ENCODE measurements at regions not wholly inside any gene's neighbourhood (a gene's known extent, or its start where the extent isn't known, plus 50 kb on each side); places are given as distances from the start of the nearest gene placed in this dataset.

GRCh38 chr5:82839881-82840280, 237.3 kb downstream of the TMEM167A start:
- DNase-seq (ENCODE audit: low spot score) = no peak
- H3K27ac ChIP-seq (ENCODE audit: low read depth in 1 of 2, low read length in 2 of 2) = no peak overlapping the region
- H3K9me3 ChIP-seq (ENCODE audit: control insufficient read depth in 4 of 4, low read length in 3 of 4) = peaks cover 0 to 4% (median 1%) of the 10 kb centered on the region in 4 donors
- no peaks in the 10 kb centered on the region for H3K27me3 ChIP-seq (ENCODE audit: control insufficient read depth in 4 of 4, insufficient read depth in 4 of 4, low read length in 3 of 4)
- H3K4me3 ChIP-seq (ENCODE audit: low read depth in 1 of 3, low read length in 3 of 3) = no peak overlapping the region
- H3K36me3 ChIP-seq (ENCODE audit: control insufficient read depth in 4 of 4, insufficient read depth in 3 of 4, low read depth in 1 of 4, low read length in 3 of 4) = no peaks in the 10 kb centered on the region
- no peak overlapping the region for H3K9ac ChIP-seq (ENCODE audit: low read depth in 1 of 2, low read length in 2 of 2)
- H3K4me1 ChIP-seq (ENCODE audit: control insufficient read depth in 4 of 4, insufficient read depth in 4 of 4, low read length in 3 of 4) = no peaks in the 10 kb centered on the region
- WGBS = 85% methylated on average over 3 of the region's 3 CpGs
- TF ChIP-seq ZBTB33 (IDR thresholded peaks at IDR 0.05) = no peak
- TF ChIP-seq TAF1 (conservative IDR thresholded peaks at IDR 0.05) = no peak

- Histone ChIP-seq H3K27me3 (ENCODE audit: control insufficient read depth in 4 of 4, insufficient read depth in 4 of 4, low read length in 3 of 4) (no peaks in the 10 kb centered on the region), H3K4me1 (ENCODE audit: control insufficient read depth in 4 of 4, insufficient read depth in 4 of 4, low read length in 3 of 4) (no peaks in the 10 kb centered on the region), H3K9ac (ENCODE audit: low read depth in 1 of 2, low read length in 2 of 2) (no peak overlapping the region), H3K36me3 (ENCODE audit: control insufficient read depth in 4 of 4, insufficient read depth in 3 of 4, low read depth in 1 of 4, low read length in 3 of 4) (no peaks in the 10 kb centered on the region), H3K27ac (ENCODE audit: low read depth in 1 of 2, low read length in 2 of 2) (no peak overlapping the region), H3K4me3 (ENCODE audit: low read depth in 1 of 3, low read length in 3 of 3) (no peak overlapping the region), H3K9me3 (ENCODE audit: control insufficient read depth in 4 of 4, low read length in 3 of 4) (peaks cover 0 to 4% (median 1%) of the 10 kb centered on the region in 4 donors)
- DNase-seq (ENCODE audit: low spot score) = no peak
- TF ChIP-seq RXRA (IDR thresholded peaks at IDR 0.05) = no peak
- TF ChIP-seq NR2F2 (IDR thresholded peaks at IDR 0.05) = no peak
- no peak for TF ChIP-seq MAX (IDR thresholded peaks at IDR 0.05)
- no peak for TF ChIP-seq CTCF (IDR thresholded peaks at IDR 0.05; ENCODE audit: low read depth, low read length, missing input control)
These were observed 241.7 kb downstream of the TMEM167A start for GRCh38 chr5:82835488-82835887.

GRCh38 chr5:82834151-82834550, 243.0 kb downstream of the TMEM167A start:
- no peak overlapping the region for H3K4me3 ChIP-seq (ENCODE audit: low read depth in 1 of 3, low read length in 3 of 3)
- H3K4me1 ChIP-seq (ENCODE audit: control insufficient read depth in 4 of 4, insufficient read depth in 4 of 4, low read length in 3 of 4) = no peaks in the 10 kb centered on the region
- no peak for DNase-seq (ENCODE audit: low spot score)
- TF ChIP-seq GABPA (IDR thresholded peaks at IDR 0.05 in 1 of 2, conservative IDR thresholded peaks at IDR 0.05 in 1 of 2) = no peak
- no peak for TF ChIP-seq SP1 (IDR thresholded peaks at IDR 0.05)
- no peak for TF ChIP-seq ATF3 (IDR thresholded peaks at IDR 0.05)
- no peak for TF ChIP-seq FOXA2 (IDR thresholded peaks at IDR 0.05)
- TF ChIP-seq HNF4G (IDR thresholded peaks at IDR 0.05) = no peak
- TF ChIP-seq JUND (IDR thresholded peaks at IDR 0.05) = no peak
- TF ChIP-seq FOXA1 (IDR thresholded peaks at IDR 0.05) = no peak
- H3K9me3 ChIP-seq (ENCODE audit: control insufficient read depth in 4 of 4, low read length in 3 of 4) = peaks cover 0 to 4% (median 1%) of the 10 kb centered on the region in 4 donors
- H3K27me3 ChIP-seq (ENCODE audit: control insufficient read depth in 4 of 4, insufficient read depth in 4 of 4, low read length in 3 of 4) = no peaks in the 10 kb centered on the region
- no peaks in the 10 kb centered on the region for H3K36me3 ChIP-seq (ENCODE audit: control insufficient read depth in 4 of 4, insufficient read depth in 3 of 4, low read depth in 1 of 4, low read length in 3 of 4)
- H3K9ac ChIP-seq (ENCODE audit: low read depth in 1 of 2, low read length in 2 of 2) = no peak overlapping the region
- no peak overlapping the region for H3K27ac ChIP-seq (ENCODE audit: low read depth in 1 of 2, low read length in 2 of 2)
